Subcutaneous abdominal adipose tissue (tissue), 5 donors: ENCODE measurements at regions not wholly inside any gene's neighbourhood (a gene's known extent, or its start where the extent isn't known, plus 50 kb on each side); places are given as distances from the start of the nearest gene placed in this dataset.

Experiments
- H3K27ac ChIP-seq: one replicate; pipeline ENCODE4 v1.7.0; 2013; ENCODE audit warnings: low read depth, mild to moderate bottlenecking, inconsistent platforms, low read length, moderate library complexity
- H3K27me3 ChIP-seq, 5 donors: one replicate each; pipeline ENCODE4 v1.7.0; 2013; ENCODE audit warnings: low read length in 5 of 5, inconsistent platforms in 1 of 5; ENCODE audit not compliant: control insufficient read depth in 5 of 5, insufficient read depth in 4 of 5
- H3K36me3 ChIP-seq, 5 donors: one replicate each; pipeline ENCODE4 v1.7.0; 2013; ENCODE audit warnings: low read length in 5 of 5; ENCODE audit not compliant: control insufficient read depth in 5 of 5, insufficient read depth in 5 of 5
- H3K4me1 ChIP-seq, 5 donors: one replicate each; pipeline ENCODE4 v1.7.0; 2013; ENCODE audit warnings: low read length in 5 of 5, mild to moderate bottlenecking in 3 of 5, moderate library complexity in 1 of 5; ENCODE audit not compliant: control insufficient read depth in 5 of 5, insufficient read depth in 5 of 5
- H3K4me3 ChIP-seq, 5 donors: one replicate each; pipeline ENCODE4 v1.7.0; 2013; ENCODE audit warnings: low read length in 5 of 5, low read depth in 1 of 5
- H3K9ac ChIP-seq, 5 donors: one replicate each; pipeline ENCODE4 v1.7.0; 2013; ENCODE audit warnings: low read length in 5 of 5, mild to moderate bottlenecking in 4 of 5, moderate library complexity in 3 of 5
- H3K9me3 ChIP-seq, 5 donors: one replicate each; pipeline ENCODE4 v1.7.0; 2013; ENCODE audit warnings: low read length in 5 of 5; ENCODE audit not compliant: control insufficient read depth in 5 of 5
- donor health status: healthy.
- donor health status: healthy.
- donor health status: healthy.
- donor health status: healthy.
- donor health status: healthy.

DNA sequence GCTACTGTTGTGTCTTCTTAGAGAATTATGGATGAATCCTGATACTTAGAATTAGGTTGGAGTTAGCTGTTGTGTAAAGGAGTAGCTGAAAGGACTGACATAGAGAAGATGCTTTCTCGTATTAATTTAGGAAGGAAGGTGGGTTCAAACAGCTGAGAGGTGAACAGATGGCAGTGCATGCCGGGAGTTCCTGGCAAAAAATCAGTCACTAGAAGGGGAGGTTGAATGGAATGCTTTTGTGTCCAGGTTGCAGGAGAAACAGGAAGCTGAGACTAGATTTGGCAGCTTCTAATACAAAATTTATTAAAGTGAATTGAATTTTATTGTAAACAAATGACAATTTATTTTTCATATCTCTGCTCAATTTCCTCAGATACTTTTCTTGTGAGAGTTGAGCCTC is 70.8 kb downstream of the BTG1 start:
- Histone ChIP-seq H3K27me3 (no peaks in the 10 kb centered on the region), H3K4me3 (no peak overlapping the region), H3K36me3 (no peaks in the 10 kb centered on the region), H3K27ac (peak overlapping the region; percentile 43), H3K4me1 (peaks cover 3 to 33% (median 24%) of the 10 kb centered on the region in 5 donors), H3K9me3 (no peaks in the 10 kb centered on the region), H3K9ac (no peak overlapping the region)

DNA sequence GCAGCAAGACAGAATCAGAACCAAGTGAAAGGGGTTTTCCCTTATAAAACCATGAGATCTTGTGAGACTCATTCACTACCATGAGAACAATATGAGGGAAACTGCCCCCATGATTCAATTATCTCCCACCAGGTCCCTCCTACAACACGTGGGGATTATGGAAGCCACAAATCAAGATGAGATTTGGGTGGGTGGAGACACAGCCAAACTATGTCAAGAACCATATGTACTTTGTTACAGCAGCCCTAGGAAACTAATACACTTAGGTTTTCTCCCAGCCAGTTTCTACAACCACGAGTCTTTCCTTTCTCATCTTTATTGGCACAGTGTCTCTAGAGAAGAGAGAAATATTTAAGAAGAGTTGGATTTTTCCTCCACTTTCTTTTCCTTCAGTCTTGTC is 72.6 kb downstream of the BTG1 start:
- H3K27me3 ChIP-seq, result no peaks in the 10 kb centered on the region
- peaks cover under 1 to 31% (median 24%) of the 10 kb centered on the region in 5 donors for H3K4me1 ChIP-seq
- no peak overlapping the region for H3K4me3 ChIP-seq
- no peak overlapping the region for H3K27ac ChIP-seq
- no peak overlapping the region for H3K9ac ChIP-seq
- H3K36me3 ChIP-seq, result no peaks in the 10 kb centered on the region
- H3K9me3 ChIP-seq, result no peaks in the 10 kb centered on the region

DNA sequence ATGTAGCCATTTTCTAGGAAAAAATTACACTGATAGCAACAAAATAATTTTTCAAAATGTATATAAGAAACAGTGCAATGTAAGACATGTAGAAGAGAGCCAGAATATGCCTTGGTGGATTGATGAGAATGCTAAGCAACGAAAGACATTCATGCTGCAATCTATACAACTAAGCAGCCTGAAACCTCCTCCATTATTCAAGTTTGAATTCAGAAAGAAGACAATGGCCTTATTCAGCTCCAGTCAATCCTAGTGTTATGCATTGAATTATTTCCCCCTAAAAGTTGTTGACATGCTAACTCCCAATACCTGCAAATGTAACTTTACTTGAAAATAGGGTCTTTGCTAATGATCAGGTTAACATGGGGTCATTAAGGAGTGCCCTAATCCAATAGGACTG is 73.5 kb downstream of the BTG1 start:
- H3K9ac ChIP-seq, result no peak overlapping the region
- H3K36me3 ChIP-seq, result no peaks in the 10 kb centered on the region
- H3K27me3 ChIP-seq, result no peaks in the 10 kb centered on the region
- peaks cover 0 to 30% (median 17%) of the 10 kb centered on the region in 5 donors for H3K4me1 ChIP-seq
- H3K4me3 ChIP-seq, result no peak overlapping the region
- H3K9me3 ChIP-seq, result no peaks in the 10 kb centered on the region
- no peak overlapping the region for H3K27ac ChIP-seq

- H3K9me3 ChIP-seq, result no peaks in the 10 kb centered on the region
- no peaks in the 10 kb centered on the region for H3K36me3 ChIP-seq
- H3K4me3 ChIP-seq, result no peak overlapping the region
- H3K9ac ChIP-seq, result no peak overlapping the region
- peak overlapping the region; percentile 74 for H3K27ac ChIP-seq
- no peaks in the 10 kb centered on the region for H3K27me3 ChIP-seq
- H3K4me1 ChIP-seq, result peaks cover 0 to 30% (median 17%) of the 10 kb centered on the region in 5 donors
Measured at GRCh38 chr12:92070864-92071445, 74.7 kb downstream of the BTG1 start.

- Histone ChIP-seq H3K4me3 (no peak overlapping the region), H3K36me3 (no peaks in the 10 kb centered on the region), H3K9me3 (no peaks in the 10 kb centered on the region), H3K27me3 (no peaks in the 10 kb centered on the region), H3K9ac (no peak overlapping the region), H3K27ac (peak overlapping the region; percentile 74), H3K4me1 (peaks cover 0 to 27% (median 10%) of the 10 kb centered on the region in 5 donors)
Measured at GRCh38 chr12:92070054-92070863, 75.4 kb downstream of the BTG1 start.

DNA sequence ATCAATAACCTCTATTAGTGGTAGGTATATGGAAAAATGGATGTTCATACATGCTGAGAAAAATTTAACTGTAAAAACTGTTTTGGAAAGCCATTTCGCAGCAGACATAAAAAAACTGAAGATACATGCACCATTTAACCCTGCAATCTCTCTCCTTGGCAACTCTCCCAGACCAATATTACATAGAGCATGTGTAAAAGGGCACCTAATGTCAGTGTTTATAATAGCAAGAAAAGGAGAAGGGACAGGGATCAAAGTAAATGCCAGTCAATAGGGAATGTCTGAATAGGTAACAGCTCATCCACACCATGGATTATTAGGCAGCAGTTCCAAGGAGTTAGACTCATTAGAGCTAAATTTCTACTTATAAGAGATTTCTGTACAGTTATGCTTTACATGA is 77.2 kb downstream of the BTG1 start:
- Histone ChIP-seq H3K27ac (no peak overlapping the region), H3K4me1 (peaks cover 0 to 31% (median 8%) of the 10 kb centered on the region in 5 donors), H3K9me3 (no peaks in the 10 kb centered on the region), H3K27me3 (no peaks in the 10 kb centered on the region), H3K9ac (no peak overlapping the region), H3K36me3 (no peaks in the 10 kb centered on the region), H3K4me3 (no peak overlapping the region)

- H3K9me3 ChIP-seq, result no peaks in the 10 kb centered on the region
- no peaks in the 10 kb centered on the region for H3K27me3 ChIP-seq
- peak overlapping the region; percentile 2 for H3K27ac ChIP-seq
- H3K9ac ChIP-seq, result no peak overlapping the region
- peaks cover 0 to 23% (median 13%) of the 10 kb centered on the region in 5 donors for H3K4me1 ChIP-seq
- no peak overlapping the region for H3K4me3 ChIP-seq
- H3K36me3 ChIP-seq, result no peaks in the 10 kb centered on the region
Measured at GRCh38 chr12:92065639-92066038, 80.0 kb downstream of the BTG1 start.

GRCh38 chr12:92065018-92065499 is 80.6 kb downstream of the BTG1 start:
- H3K9me3 ChIP-seq, result no peaks in the 10 kb centered on the region
- no peak overlapping the region for H3K4me3 ChIP-seq
- no peak overlapping the region for H3K9ac ChIP-seq
- no peaks in the 10 kb centered on the region for H3K27me3 ChIP-seq
- peaks cover 0 to 19% (median 8%) of the 10 kb centered on the region in 5 donors for H3K4me1 ChIP-seq
- no peaks in the 10 kb centered on the region for H3K36me3 ChIP-seq
- H3K27ac ChIP-seq, result peak overlapping the region; percentile 2

DNA sequence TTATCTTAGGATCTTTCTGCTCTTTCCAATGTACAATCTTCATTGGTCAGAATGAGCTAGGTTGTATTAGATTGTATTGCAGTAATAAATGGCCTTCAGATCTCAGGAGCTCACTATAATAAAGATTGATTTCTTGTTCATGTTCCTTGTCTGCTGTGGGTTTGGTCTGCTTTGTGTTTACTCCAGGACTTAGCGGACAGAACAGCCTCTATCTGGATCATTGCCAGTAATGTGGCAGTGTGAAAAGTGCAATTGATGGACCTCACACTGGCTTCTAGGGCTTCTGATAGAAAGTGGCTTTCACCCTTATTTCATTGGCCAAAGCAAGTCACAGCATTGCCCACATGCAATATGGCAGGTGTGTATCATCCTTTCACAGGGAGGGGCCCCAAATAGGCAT is 81.2 kb downstream of the BTG1 start:
- Histone ChIP-seq H3K9me3 (no peaks in the 10 kb centered on the region), H3K36me3 (no peaks in the 10 kb centered on the region), H3K4me3 (no peak overlapping the region), H3K9ac (no peak overlapping the region), H3K27ac (no peak overlapping the region), H3K27me3 (no peaks in the 10 kb centered on the region), H3K4me1 (peaks cover 0 to 13% (median 7%) of the 10 kb centered on the region in 5 donors)

DNA sequence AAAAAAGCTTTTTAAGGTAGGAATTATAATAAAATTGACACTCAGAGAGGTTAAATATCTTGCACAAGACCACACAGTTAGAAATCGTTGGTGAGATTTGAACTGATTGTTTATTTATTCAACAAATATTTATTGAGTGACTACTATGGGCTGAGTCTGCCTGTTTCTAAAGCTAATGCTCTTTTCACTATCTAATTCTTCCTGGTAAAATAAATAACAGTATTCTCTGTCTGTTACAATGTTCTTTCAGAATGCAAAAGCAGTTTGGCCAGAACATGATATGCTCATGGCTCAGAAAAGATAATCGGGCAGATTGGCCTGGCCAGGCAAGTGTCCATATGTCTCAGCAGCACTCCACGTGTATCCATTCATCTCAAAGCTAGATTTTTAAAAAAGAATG is 82.0 kb downstream of the BTG1 start:
- H3K9me3 ChIP-seq, result no peaks in the 10 kb centered on the region
- H3K9ac ChIP-seq, result no peak overlapping the region
- H3K4me3 ChIP-seq, result no peak overlapping the region
- H3K27ac ChIP-seq, result no peak overlapping the region
- H3K4me1 ChIP-seq, result peaks cover 0 to 9% (median 8%) of the 10 kb centered on the region in 5 donors
- H3K36me3 ChIP-seq, result no peaks in the 10 kb centered on the region
- H3K27me3 ChIP-seq, result no peaks in the 10 kb centered on the region
